Stomach (tissue), 4 donors: ENCODE measurements at regions not wholly inside any gene's neighbourhood (a gene's known extent, or its start where the extent isn't known, plus 50 kb on each side); places are given as distances from the start of the nearest gene placed in this dataset.

Source experiments
- CTCF ChIP-seq, 7 experiments: fragments of 450-650 bp in 4 of 7; fragments of 200-600 bp in 3 of 7; sonication (generic) in 3 of 7; IDR thresholded peaks; one replicate each; pipeline ENCODE4 v1.5.1; 2016 to 2019; ENCODE audit warnings: antibody characterized with exemption in 7 of 7, control low read depth in 2 of 7, mild to moderate bottlenecking in 1 of 7
- EP300 ChIP-seq: sonication (generic); formaldehyde crosslinking; IDR thresholded peaks from one replicate; pipeline ENCODE4 v1.6.1; 2017; ENCODE audit warnings: antibody characterized with exemption
- POLR2A ChIP-seq, 4 donors: fragments of 450-650 bp; IDR thresholded peaks; one replicate each; pipeline ENCODE4 v1.6.1; 2016; ENCODE audit warnings: antibody characterized with exemption in 4 of 4, control low read depth in 2 of 4, mild to moderate bottlenecking in 1 of 4, moderate library complexity in 1 of 4
- POLR2AphosphoS5 ChIP-seq, 3 donors: sonication (generic); formaldehyde crosslinking; IDR thresholded peaks; one replicate each; pipeline ENCODE4 v1.6.1; 2016; ENCODE audit warnings: antibody characterized with exemption in 3 of 3

- TF ChIP-seq POLR2A (IDR thresholded peaks at IDR 0.05) (no peak), CTCF (IDR thresholded peaks at IDR 0.05) (no peak), POLR2AphosphoS5 (IDR thresholded peaks at IDR 0.05) (no peak), EP300 (no peak)
Measured at GRCh38 chr21:20698585-20698984, 299.6 kb upstream of the NCAM2 start.
